Mucosa of descending colon (tissue), 3 donors: ENCODE measurements at regions not wholly inside any gene's neighbourhood (a gene's known extent, or its start where the extent isn't known, plus 50 kb on each side); places are given as distances from the start of the nearest gene placed in this dataset.
"Not testable (repeated sequence)": the region's sequence is repeated elsewhere in the genome, so short reads cannot be mapped to it uniquely, and the experiment has no call there.

Experiments
- ATAC-seq: fragments of 200-7000 bp; cut with Tn5 transposase; one replicate; pipeline ENCODE4 v1.9.1; 2020; ENCODE audit warnings: mild to moderate bottlenecking, moderate library complexity
- DNase-seq, 3 donors: peaks; one replicate each; pipeline ENCODE4 v3.0.0-alpha.2; 2020
- H3K36me3 ChIP-seq: fragments of 200-600 bp; one replicate; pipeline ENCODE4 v1.8.0; 2021; ENCODE audit warnings: low read depth, mild to moderate bottlenecking
- H3K4me1 ChIP-seq: fragments of 200-600 bp; one replicate; pipeline ENCODE4 v1.8.0; 2021; ENCODE audit warnings: low read depth, mild to moderate bottlenecking
- H3K4me3 ChIP-seq: fragments of 200-600 bp; one replicate; pipeline ENCODE4 v1.8.0; 2021; ENCODE audit warnings: mild to moderate bottlenecking
- H3K9me3 ChIP-seq: fragments of 200-600 bp; one replicate; pipeline ENCODE4 v1.8.0; 2021; ENCODE audit warnings: mild to moderate bottlenecking
- CTCF ChIP-seq: fragments of 200-600 bp; IDR thresholded peaks from one replicate; pipeline ENCODE4 v1.8.0; 2022; ENCODE audit warnings: antibody characterized with exemption, mild to moderate bottlenecking
- intact Hi-C, 2 donors: fragments of 100-400 bp; cut with DNase I in 1 of 2; cut with micrococcal nuclease in 1 of 2; formaldehyde crosslinking; loops; one replicate each; pipeline versions ENCODE4 v1.11.0 to v1.11.1; 2022; cut with DNase I, micrococcal nuclease
- donor health status: DM: no; HTN: no; CAD: no; lungs with moderate emphysema.
- donor health status: DM: no; HTN: no; CAD: no.
- donor health status: DM: no; HTN: yes; CAD: no.

GRCh38 chr1:115448282-115449044 lies 110.4 kb upstream of the NGF start:
- H3K4me3 ChIP-seq = no peak overlapping the region
- H3K9me3 ChIP-seq = no peaks in the 10 kb centered on the region
- no peaks in the 10 kb centered on the region for H3K36me3 ChIP-seq
- DNase-seq = no peak
- ATAC-seq = no peak
- no peak for TF ChIP-seq CTCF
- no peaks in the 10 kb centered on the region for H3K4me1 ChIP-seq
- intact Hi-C loops = no loop called here

- Histone ChIP-seq H3K4me3 (no peak overlapping the region), H3K4me1 (no peaks in the 10 kb centered on the region), H3K9me3 (no peaks in the 10 kb centered on the region), H3K36me3 (no peaks in the 10 kb centered on the region)
- no peak for DNase-seq
- TF ChIP-seq CTCF = no peak
- intact Hi-C loops = no loop called here
- ATAC-seq = no peak
Observed at GRCh38 chr1:115447672-115448071, 109.6 kb upstream of the NGF start.

- Histone ChIP-seq H3K36me3 (no peaks in the 10 kb centered on the region), H3K4me1 (no peaks in the 10 kb centered on the region), H3K4me3 (no peak overlapping the region), H3K9me3 (no peaks in the 10 kb centered on the region)
- intact Hi-C loops = no loop called here
- ATAC-seq = no peak
- no peak for DNase-seq
- no peak for TF ChIP-seq CTCF
Observed at GRCh38 chr1:115445090-115445489, 107.0 kb upstream of the NGF start.

- no peaks in the 10 kb centered on the region for H3K9me3 ChIP-seq
- DNase-seq = no peak
- no peak for TF ChIP-seq CTCF
- intact Hi-C loops = no loop called here
- no peak overlapping the region for H3K4me3 ChIP-seq
- no peak for ATAC-seq
- no peaks in the 10 kb centered on the region for H3K36me3 ChIP-seq
- no peaks in the 10 kb centered on the region for H3K4me1 ChIP-seq
Observed at GRCh38 chr1:115440733-115441132, 102.7 kb upstream of the NGF start.

- H3K4me1 ChIP-seq, H3K4me3 ChIP-seq, DNase-seq, intact Hi-C loops, H3K36me3 ChIP-seq, ATAC-seq, H3K9me3 ChIP-seq: not testable (repeated sequence)
Observed at GRCh38 chr1:115439520-115439919, 101.5 kb upstream of the NGF start.

GRCh38 chr1:115437196-115437595 lies 99.1 kb upstream of the NGF start:
- no peak overlapping the region for H3K4me3 ChIP-seq
- H3K4me1 ChIP-seq = no peaks in the 10 kb centered on the region
- DNase-seq = no peak
- H3K36me3 ChIP-seq = no peaks in the 10 kb centered on the region
- no peak for ATAC-seq
- no peaks in the 10 kb centered on the region for H3K9me3 ChIP-seq
- intact Hi-C loops = no loop called here
- TF ChIP-seq CTCF = no peak
